Panc1 (cell line): ENCODE measurements at regions not wholly inside any gene's neighbourhood (a gene's known extent, or its start where the extent isn't known, plus 50 kb on each side); places are given as distances from the start of the nearest gene placed in this dataset.

Source experiments
- CTCF ChIP-seq: fragments of 450-650 bp; IDR thresholded peaks from 2 replicates; pipeline ENCODE4 v1.5.1; 2017; ENCODE audit warnings: mild to moderate bottlenecking
- POLR2AphosphoS5 ChIP-seq: IDR thresholded peaks from 2 replicates; pipeline ENCODE4 v1.6.1; 2012; ENCODE audit warnings: mild to moderate bottlenecking, low read depth, low read length, moderate library complexity
- SIN3A ChIP-seq: IDR thresholded peaks from 2 replicates; pipeline ENCODE4 v1.6.1; 2012; ENCODE audit warnings: low read depth, mild to moderate bottlenecking, low read length, moderate library complexity, borderline replicate concordance; ENCODE audit not compliant: insufficient read depth
- TCF7L2 ChIP-seq: IDR thresholded peaks from 2 replicates; pipeline ENCODE4 v1.6.1; 2011; ENCODE audit warnings: mild to moderate bottlenecking, low read depth, low read length, inconsistent platforms
- TF ChIP-seq, protein P1 (sequence below), 2 experiments: IDR thresholded peaks; 2 replicates each; pipeline ENCODE4 v1.6.1; 2011 to 2012; ENCODE audit warnings: low read depth in 2 of 2, control low read depth in 1 of 2, low read length in 1 of 2, mild to moderate bottlenecking in 1 of 2, moderate library complexity in 1 of 2; ENCODE audit not compliant: insufficient read depth in 1 of 2

DNA sequence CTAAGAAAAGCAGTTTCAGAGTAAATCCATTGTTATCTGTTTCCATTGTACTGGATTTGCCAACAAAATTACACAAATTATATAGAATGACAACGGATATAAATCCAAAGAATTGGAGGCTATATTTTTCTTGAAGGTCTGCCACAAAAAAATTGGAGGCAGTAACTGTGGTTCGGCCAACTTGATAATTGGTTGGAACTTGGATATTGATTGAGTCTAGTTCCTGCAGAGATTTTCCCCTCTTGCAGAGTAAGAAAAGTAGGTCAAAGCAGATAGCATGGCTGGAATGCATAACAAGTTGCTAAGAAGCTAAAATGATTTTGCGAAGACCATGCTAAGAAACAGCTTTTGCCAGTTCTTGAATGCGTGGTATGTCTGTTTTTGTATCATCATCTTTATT, 269.6 kb upstream of the CFAP20DC start:
- TF ChIP-seq, protein P1, sequence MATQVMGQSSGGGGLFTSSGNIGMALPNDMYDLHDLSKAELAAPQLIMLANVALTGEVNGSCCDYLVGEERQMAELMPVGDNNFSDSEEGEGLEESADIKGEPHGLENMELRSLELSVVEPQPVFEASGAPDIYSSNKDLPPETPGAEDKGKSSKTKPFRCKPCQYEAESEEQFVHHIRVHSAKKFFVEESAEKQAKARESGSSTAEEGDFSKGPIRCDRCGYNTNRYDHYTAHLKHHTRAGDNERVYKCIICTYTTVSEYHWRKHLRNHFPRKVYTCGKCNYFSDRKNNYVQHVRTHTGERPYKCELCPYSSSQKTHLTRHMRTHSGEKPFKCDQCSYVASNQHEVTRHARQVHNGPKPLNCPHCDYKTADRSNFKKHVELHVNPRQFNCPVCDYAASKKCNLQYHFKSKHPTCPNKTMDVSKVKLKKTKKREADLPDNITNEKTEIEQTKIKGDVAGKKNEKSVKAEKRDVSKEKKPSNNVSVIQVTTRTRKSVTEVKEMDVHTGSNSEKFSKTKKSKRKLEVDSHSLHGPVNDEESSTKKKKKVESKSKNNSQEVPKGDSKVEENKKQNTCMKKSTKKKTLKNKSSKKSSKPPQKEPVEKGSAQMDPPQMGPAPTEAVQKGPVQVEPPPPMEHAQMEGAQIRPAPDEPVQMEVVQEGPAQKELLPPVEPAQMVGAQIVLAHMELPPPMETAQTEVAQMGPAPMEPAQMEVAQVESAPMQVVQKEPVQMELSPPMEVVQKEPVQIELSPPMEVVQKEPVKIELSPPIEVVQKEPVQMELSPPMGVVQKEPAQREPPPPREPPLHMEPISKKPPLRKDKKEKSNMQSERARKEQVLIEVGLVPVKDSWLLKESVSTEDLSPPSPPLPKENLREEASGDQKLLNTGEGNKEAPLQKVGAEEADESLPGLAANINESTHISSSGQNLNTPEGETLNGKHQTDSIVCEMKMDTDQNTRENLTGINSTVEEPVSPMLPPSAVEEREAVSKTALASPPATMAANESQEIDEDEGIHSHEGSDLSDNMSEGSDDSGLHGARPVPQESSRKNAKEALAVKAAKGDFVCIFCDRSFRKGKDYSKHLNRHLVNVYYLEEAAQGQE (IDR thresholded peaks at IDR 0.05; ENCODE audit: insufficient read depth in 1 of 2, low read depth in 2 of 2, low read length in 1 of 2): no peak
- TF ChIP-seq CTCF (no peak), POLR2AphosphoS5 (no peak), SIN3A (no peak), TCF7L2 (no peak)
